Upper lobe of left lung (tissue), 6 donors: ENCODE measurements at regions not wholly inside any gene's neighbourhood (a gene's known extent, or its start where the extent isn't known, plus 50 kb on each side); places are given as distances from the start of the nearest gene placed in this dataset.

Experiments
- ATAC-seq, 2 donors: fragments of 200-7000 bp; cut with Tn5 transposase; one replicate each; pipeline ENCODE4 v1.9.1; 2022; ENCODE audit warnings: mild to moderate bottlenecking in 2 of 2, moderate library complexity in 2 of 2; ENCODE audit not compliant: low FRiP score in 2 of 2
- DNase-seq, 2 donors: peaks; one replicate each; pipeline ENCODE4 v3.0.0-alpha.2; 2019 to 2020
- H3K27ac ChIP-seq, 4 donors: fragments of 200-600 bp; sonication (generic); one replicate each; pipeline ENCODE4 v1.5.1; 2016 to 2019
- H3K27me3 ChIP-seq, 4 donors: fragments of 200-600 bp; sonication (generic); one replicate each; pipeline ENCODE4 v1.5.1; 2017 to 2019
- H3K36me3 ChIP-seq, 4 donors: fragments of 200-600 bp; sonication (generic); one replicate each; pipeline ENCODE4 v1.5.1; 2016 to 2019
- H3K4me1 ChIP-seq, 4 donors: fragments of 200-600 bp; sonication (generic); one replicate each; pipeline ENCODE4 v1.5.1; 2018 to 2019
- H3K4me3 ChIP-seq, 4 donors: fragments of 200-600 bp; sonication (generic); one replicate each; pipeline ENCODE4 v1.5.1; 2017 to 2019; ENCODE audit warnings: mild to moderate bottlenecking in 2 of 4, moderate library complexity in 1 of 4
- H3K9me3 ChIP-seq, 4 donors: fragments of 200-600 bp; sonication (generic); one replicate each; pipeline ENCODE4 v1.5.1; 2018 to 2019
- EP300 ChIP-seq, 4 donors: sonication (generic); formaldehyde crosslinking; IDR thresholded peaks; one replicate each; pipeline ENCODE4 v1.5.1; 2017; ENCODE audit warnings: antibody characterized with exemption in 4 of 4, control low read depth in 2 of 4
- POLR2A ChIP-seq, 4 donors: fragments of 450-650 bp; IDR thresholded peaks; one replicate each; pipeline ENCODE4 v1.5.1; 2016 to 2017; ENCODE audit warnings: antibody characterized with exemption in 4 of 4, mild to moderate bottlenecking in 2 of 4
- POLR2AphosphoS5 ChIP-seq, 2 donors: sonication (generic); formaldehyde crosslinking; IDR thresholded peaks; one replicate each; pipeline ENCODE4 v1.5.1; 2017; ENCODE audit warnings: antibody characterized with exemption in 2 of 2
- WGBS, 2 donors: methylation state at CpG; one replicate each; pipeline ENCODE4 v1.1.5; 2017 to 2018; 5-methylcytosine and 5-hydroxymethylcytosine counted together
- TF ChIP-seq, protein P1 (sequence below), 6 experiments: fragments of 450-650 bp in 4 of 6; fragments of 200-600 bp in 2 of 6; sonication (generic) in 2 of 6; IDR thresholded peaks; one replicate each; pipeline ENCODE4 v1.5.1; 2016 to 2019; ENCODE audit warnings: antibody characterized with exemption in 6 of 6
- donor health status: DM: no; HTN: no; CAD: no; lungs with moderate emphysema.
- donor health status: DM: no; HTN: yes; CAD: no; lungs with severe emphysema.

DNA sequence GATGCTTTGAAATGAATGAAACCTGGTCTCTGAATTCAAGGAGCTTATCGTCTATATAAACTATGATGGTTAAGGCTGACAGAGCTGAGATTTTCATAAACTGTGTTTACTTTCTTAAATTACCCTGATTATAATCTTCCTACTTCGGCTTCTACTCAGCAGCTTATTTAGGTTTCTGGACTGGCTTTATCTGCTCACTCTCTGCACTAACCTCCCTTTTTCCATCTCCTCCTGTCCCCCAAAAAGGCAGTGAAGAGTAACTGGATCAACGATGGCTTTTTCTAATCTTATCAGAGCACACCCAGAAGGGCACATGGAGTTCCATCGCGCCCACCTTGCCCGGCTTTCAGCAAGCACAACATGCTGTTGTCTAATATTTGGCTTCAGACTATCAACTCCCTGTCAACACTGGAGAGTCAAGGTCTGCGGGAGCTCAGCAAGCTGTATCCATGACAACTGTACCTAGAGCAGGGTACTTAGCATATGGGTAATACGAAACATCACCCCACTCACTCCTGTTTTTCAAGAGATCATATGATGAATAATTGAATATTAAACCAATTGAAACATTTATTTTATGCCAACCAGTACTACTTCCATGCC, 417.3 kb downstream of the GABRB3 start:
- 52 to 57% methylated on average over 8 of the region's 8 CpGs for WGBS, 2 donors
- no peak for ATAC-seq
- Histone ChIP-seq H3K4me3 (no peak overlapping the region), H3K36me3 (no peaks in the 10 kb centered on the region), H3K27me3 (no peaks in the 10 kb centered on the region), H3K4me1 (no peaks in the 10 kb centered on the region), H3K9me3 (no peaks in the 10 kb centered on the region), H3K27ac (no peak overlapping the region)
- no peak for DNase-seq
- TF ChIP-seq POLR2AphosphoS5 (IDR thresholded peaks at IDR 0.05) (no peak), POLR2A (IDR thresholded peaks at IDR 0.05) (no peak), EP300 (IDR thresholded peaks at IDR 0.05) (no peak)
- TF ChIP-seq, protein P1, sequence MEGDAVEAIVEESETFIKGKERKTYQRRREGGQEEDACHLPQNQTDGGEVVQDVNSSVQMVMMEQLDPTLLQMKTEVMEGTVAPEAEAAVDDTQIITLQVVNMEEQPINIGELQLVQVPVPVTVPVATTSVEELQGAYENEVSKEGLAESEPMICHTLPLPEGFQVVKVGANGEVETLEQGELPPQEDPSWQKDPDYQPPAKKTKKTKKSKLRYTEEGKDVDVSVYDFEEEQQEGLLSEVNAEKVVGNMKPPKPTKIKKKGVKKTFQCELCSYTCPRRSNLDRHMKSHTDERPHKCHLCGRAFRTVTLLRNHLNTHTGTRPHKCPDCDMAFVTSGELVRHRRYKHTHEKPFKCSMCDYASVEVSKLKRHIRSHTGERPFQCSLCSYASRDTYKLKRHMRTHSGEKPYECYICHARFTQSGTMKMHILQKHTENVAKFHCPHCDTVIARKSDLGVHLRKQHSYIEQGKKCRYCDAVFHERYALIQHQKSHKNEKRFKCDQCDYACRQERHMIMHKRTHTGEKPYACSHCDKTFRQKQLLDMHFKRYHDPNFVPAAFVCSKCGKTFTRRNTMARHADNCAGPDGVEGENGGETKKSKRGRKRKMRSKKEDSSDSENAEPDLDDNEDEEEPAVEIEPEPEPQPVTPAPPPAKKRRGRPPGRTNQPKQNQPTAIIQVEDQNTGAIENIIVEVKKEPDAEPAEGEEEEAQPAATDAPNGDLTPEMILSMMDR (IDR thresholded peaks at IDR 0.05) = no peak

DNA sequence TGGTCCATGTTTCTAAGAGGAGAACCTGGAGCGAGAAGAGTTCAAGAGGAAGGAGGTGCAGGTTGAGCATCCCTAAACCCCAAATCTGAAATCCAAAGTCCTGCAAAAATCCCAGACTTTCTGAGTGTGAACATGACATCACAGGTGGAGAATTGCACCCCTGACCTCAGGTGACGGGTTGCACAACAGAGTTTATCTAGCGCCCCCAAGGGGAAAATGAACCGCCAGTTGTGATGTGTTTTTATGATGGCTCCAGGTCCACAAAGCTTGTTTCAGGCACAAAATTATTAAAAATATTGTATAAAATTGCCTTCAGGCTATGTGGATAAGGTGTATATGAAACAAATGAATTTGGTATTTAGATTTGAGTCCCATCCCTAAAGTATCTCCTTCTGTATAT, 420.0 kb downstream of the GABRB3 start:
- ATAC-seq (no peak), DNase-seq (no peak)
- Histone ChIP-seq H3K36me3 (no peaks in the 10 kb centered on the region), H3K27ac (no peak overlapping the region), H3K27me3 (no peaks in the 10 kb centered on the region), H3K4me3 (no peak overlapping the region), H3K4me1 (no peaks in the 10 kb centered on the region), H3K9me3 (peaks cover 0 to 3% (median 0%) of the 10 kb centered on the region in 4 donors)
- TF ChIP-seq EP300 (IDR thresholded peaks at IDR 0.05) (no peak), POLR2AphosphoS5 (IDR thresholded peaks at IDR 0.05) (no peak), POLR2A (IDR thresholded peaks at IDR 0.05) (no peak)
- TF ChIP-seq, protein P1 (IDR thresholded peaks at IDR 0.05) = no peak
- WGBS, 2 donors = 85 to 89% methylated on average over 4 of the region's 4 CpGs

DNA sequence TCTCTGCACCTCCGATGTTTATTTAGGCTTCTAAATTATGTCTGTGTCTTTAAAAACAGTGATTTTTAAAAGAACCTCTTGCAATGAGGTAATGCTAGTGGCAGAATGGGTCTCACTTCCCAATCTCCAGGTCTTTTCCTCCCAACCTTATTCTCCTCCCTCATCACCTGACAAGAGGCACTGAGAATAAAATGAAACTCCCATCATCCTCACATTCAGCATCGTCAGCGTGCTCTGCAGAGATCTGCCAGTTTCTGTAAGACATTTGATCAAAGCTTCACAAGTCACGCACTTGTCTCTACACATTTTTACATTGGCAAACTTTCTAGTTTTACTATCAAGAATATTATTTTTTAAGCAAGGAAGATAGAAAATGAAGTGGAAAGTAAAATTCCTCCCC, 420.5 kb downstream of the GABRB3 start:
- no peak for ATAC-seq
- TF ChIP-seq POLR2AphosphoS5 (IDR thresholded peaks at IDR 0.05) (no peak), POLR2A (IDR thresholded peaks at IDR 0.05) (no peak), EP300 (IDR thresholded peaks at IDR 0.05) (no peak)
- TF ChIP-seq, protein P1 (IDR thresholded peaks at IDR 0.05) = no peak
- DNase-seq = no peak
- 79 to 80% methylated on average over 4 of the region's 4 CpGs for WGBS, 2 donors
- no peaks in the 10 kb centered on the region for H3K27me3 ChIP-seq
- H3K9me3 ChIP-seq = peaks cover 0 to 3% (median 0%) of the 10 kb centered on the region in 4 donors
- no peak overlapping the region for H3K4me3 ChIP-seq
- H3K4me1 ChIP-seq = no peaks in the 10 kb centered on the region
- H3K36me3 ChIP-seq = no peaks in the 10 kb centered on the region
- H3K27ac ChIP-seq = no peak overlapping the region

DNA sequence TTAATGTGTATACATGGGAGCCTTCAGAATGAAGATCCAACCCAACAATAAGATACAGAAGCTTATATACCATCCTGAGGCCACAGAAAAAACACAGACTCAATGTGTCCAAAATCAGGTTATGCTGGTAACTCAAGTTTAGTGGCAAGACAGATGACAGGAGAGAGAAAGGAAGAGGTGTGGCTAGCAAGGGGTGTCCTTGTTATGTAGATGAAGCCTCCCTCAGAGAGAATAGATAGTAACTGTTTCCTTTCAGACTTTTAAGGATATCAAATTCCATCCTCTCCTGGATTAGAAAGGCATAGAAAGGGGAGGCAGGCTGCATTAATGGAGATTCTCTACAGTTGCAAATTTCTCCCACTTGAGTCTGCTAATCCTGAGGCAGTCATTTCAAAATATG, 447.4 kb downstream of the GABRB3 start:
- H3K4me1 ChIP-seq = no peaks in the 10 kb centered on the region
- no peaks in the 10 kb centered on the region for H3K27me3 ChIP-seq
- H3K4me3 ChIP-seq = no peak overlapping the region
- DNase-seq (no peak), ATAC-seq (no peak)
- TF ChIP-seq EP300 (IDR thresholded peaks at IDR 0.05) (no peak), POLR2A (IDR thresholded peaks at IDR 0.05) (no peak), POLR2AphosphoS5 (IDR thresholded peaks at IDR 0.05) (no peak)
- TF ChIP-seq, protein P1 (IDR thresholded peaks at IDR 0.05) = no peak
- no peaks in the 10 kb centered on the region for H3K36me3 ChIP-seq
- H3K9me3 ChIP-seq = no peaks in the 10 kb centered on the region
- no peak overlapping the region for H3K27ac ChIP-seq

DNA sequence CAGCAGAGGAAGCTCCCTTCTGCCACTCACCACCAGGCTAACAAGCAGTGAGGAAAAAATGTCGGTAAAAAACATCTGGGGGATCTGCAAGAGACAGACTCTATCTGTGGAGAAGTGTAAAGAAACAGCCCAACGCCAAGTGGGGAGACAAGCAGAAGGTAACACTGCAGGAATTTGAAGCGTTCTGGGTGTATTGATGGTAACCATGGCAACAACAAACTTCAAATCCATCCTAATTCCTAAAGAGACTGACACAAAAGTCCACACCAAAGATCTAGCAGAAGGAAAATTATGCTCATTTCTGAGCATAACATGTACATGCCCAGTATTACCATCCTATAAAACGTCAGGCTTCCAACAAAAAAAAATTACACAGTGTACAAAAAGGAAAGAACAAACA, 449.3 kb downstream of the GABRB3 start:
- Histone ChIP-seq H3K27me3 (no peaks in the 10 kb centered on the region), H3K4me1 (no peaks in the 10 kb centered on the region), H3K4me3 (no peak overlapping the region), H3K36me3 (no peaks in the 10 kb centered on the region), H3K9me3 (no peaks in the 10 kb centered on the region), H3K27ac (no peak overlapping the region)
- DNase-seq (no peak), ATAC-seq (no peak)
- TF ChIP-seq, protein P1 (IDR thresholded peaks at IDR 0.05) = no peak
- TF ChIP-seq EP300 (IDR thresholded peaks at IDR 0.05) = no peak
- no peak for TF ChIP-seq POLR2A (IDR thresholded peaks at IDR 0.05)
- TF ChIP-seq POLR2AphosphoS5 (IDR thresholded peaks at IDR 0.05) = no peak
- 60 to 66% methylated on average over 4 of the region's 4 CpGs for WGBS, 2 donors
